HEK293 (cell line): ENCODE measurements at regions not wholly inside any gene's neighbourhood (a gene's known extent, or its start where the extent isn't known, plus 50 kb on each side); places are given as distances from the start of the nearest gene placed in this dataset.

ENCODE experiments used
- CTCF ChIA-PET: fragments of 350-600 bp; formaldehyde crosslinking; extraction: SDS; loops from one replicate; lab custom pipeline; 2021; ENCODE audit warnings: antibody characterized with exemption; lab: Yijun Ruan, JAX
- POLR2A ChIA-PET: fragments of 300-600 bp; formaldehyde crosslinking; extraction: SDS; loops from one replicate; lab custom pipeline; 2020; ENCODE audit warnings: antibody characterized with exemption, inconsistent platforms; lab: Yijun Ruan, JAX
- H3K27ac ChIP-seq: fragments of 200-500 bp; sonication (Bioruptor generic); 2 replicates; pipeline ENCODE4 v1.5.1; 2014; ENCODE audit warnings: low read depth, low read length, control low read depth, inconsistent platforms; ENCODE audit errors: extremely low read depth
- H3K36me3 ChIP-seq, 2 experiments: fragments of 200-500 bp in 1 of 2; sonication (Bioruptor generic) in 1 of 2; 1 replicate in 1 of 2; 2 replicates in 1 of 2; pipeline ENCODE4 v1.5.1; 2014 to 2017; ENCODE audit warnings: inconsistent platforms in 2 of 2, low read length in 2 of 2; ENCODE audit not compliant: control insufficient read depth in 2 of 2, insufficient read depth in 1 of 2
- H3K4me1 ChIP-seq: fragments of 200-500 bp; sonication (Bioruptor generic); 2 replicates; pipeline ENCODE4 v1.5.1; 2014; ENCODE audit warnings: mild to moderate bottlenecking, low read length, inconsistent platforms; ENCODE audit not compliant: control insufficient read depth, insufficient read depth
- H3K4me3 ChIP-seq: 2 replicates; pipeline ENCODE4 v1.5.1; 2011; ENCODE audit warnings: low read depth, mild to moderate bottlenecking, control low read depth, low read length, moderate library complexity
- H3K9me3 ChIP-seq: fragments of 200-500 bp; sonication (Bioruptor generic); 2 replicates; pipeline ENCODE4 v1.5.1; 2014; ENCODE audit warnings: low read depth, low read length, inconsistent platforms; ENCODE audit not compliant: control insufficient read depth, insufficient read depth
- BCL11A ChIP-seq: fragments of 450-650 bp; formaldehyde crosslinking; IDR thresholded peaks from 2 replicates; pipeline ENCODE4 v1.5.1; 2016; ENCODE audit warnings: low read depth, missing biosample characterization, missing genetic modification characterization
- FEZF1 ChIP-seq: fragments of 450-650 bp; formaldehyde crosslinking; IDR thresholded peaks from 2 replicates; pipeline ENCODE4 v1.5.1; 2016; ENCODE audit warnings: missing biosample characterization, missing genetic modification characterization
- REPIN1 ChIP-seq: fragments of 450-650 bp; formaldehyde crosslinking; IDR thresholded peaks from 2 replicates; pipeline ENCODE4 v1.5.1; 2017; ENCODE audit warnings: missing biosample characterization, missing genetic modification characterization, low read depth
- SCRT1 ChIP-seq: fragments of 450-650 bp; formaldehyde crosslinking; IDR thresholded peaks from 2 replicates; pipeline ENCODE4 v1.5.1; 2016; ENCODE audit warnings: missing biosample characterization, missing genetic modification characterization, borderline replicate concordance
- SETDB1 ChIP-seq: IDR thresholded peaks from one replicate; pipeline ENCODE4 v1.6.1; 2017; ENCODE audit warnings: mild to moderate bottlenecking, low read length, moderate library complexity, mixed read lengths; ENCODE audit not compliant: insufficient read length
- ZBTB21 ChIP-seq: fragments of 450-650 bp; formaldehyde crosslinking; IDR thresholded peaks from 2 replicates; pipeline ENCODE4 v1.5.1; 2017; ENCODE audit warnings: missing biosample characterization, missing genetic modification characterization
- ZBTB8A ChIP-seq: fragments of 450-650 bp; formaldehyde crosslinking; IDR thresholded peaks from 2 replicates; pipeline ENCODE4 v1.5.1; 2016; ENCODE audit warnings: missing biosample characterization, missing genetic modification characterization
- ZNF155 ChIP-seq: fragments of 450-650 bp; formaldehyde crosslinking; IDR thresholded peaks from 2 replicates; pipeline ENCODE4 v1.5.1; 2016; ENCODE audit warnings: missing biosample characterization, missing genetic modification characterization
- ZNF157 ChIP-seq: fragments of 450-650 bp; formaldehyde crosslinking; IDR thresholded peaks from 2 replicates; pipeline ENCODE4 v1.5.1; 2016; ENCODE audit warnings: missing biosample characterization, missing genetic modification characterization
- ZNF175 ChIP-seq: fragments of 450-650 bp; formaldehyde crosslinking; IDR thresholded peaks from 2 replicates; pipeline ENCODE4 v1.5.1; 2016; ENCODE audit warnings: missing biosample characterization, missing genetic modification characterization
- ZNF184 ChIP-seq: fragments of 450-650 bp; IDR thresholded peaks from 2 replicates; pipeline ENCODE4 v1.5.1; 2018; ENCODE audit warnings: missing biosample characterization, mild to moderate bottlenecking, missing genetic modification characterization
- ZNF211 ChIP-seq: fragments of 450-650 bp; formaldehyde crosslinking; IDR thresholded peaks from 2 replicates; pipeline ENCODE4 v1.5.1; 2016; ENCODE audit warnings: low read depth, missing biosample characterization, missing genetic modification characterization
- ZNF23 ChIP-seq: fragments of 450-650 bp; formaldehyde crosslinking; IDR thresholded peaks from 2 replicates; pipeline ENCODE4 v1.5.1; 2016; ENCODE audit warnings: missing biosample characterization, missing genetic modification characterization, borderline replicate concordance
- ZNF239 ChIP-seq: fragments of 450-650 bp; formaldehyde crosslinking; IDR thresholded peaks from 2 replicates; pipeline ENCODE4 v1.5.1; 2016; ENCODE audit warnings: missing biosample characterization, missing genetic modification characterization
- ZNF24 ChIP-seq: fragments of 450-650 bp; formaldehyde crosslinking; IDR thresholded peaks from 2 replicates; pipeline ENCODE4 v1.5.1; 2016; ENCODE audit warnings: missing biosample characterization, missing genetic modification characterization
- ZNF302 ChIP-seq: fragments of 450-650 bp; formaldehyde crosslinking; IDR thresholded peaks from 2 replicates; pipeline ENCODE4 v1.5.1; 2016; ENCODE audit warnings: missing biosample characterization, missing genetic modification characterization, low read depth
- ZNF366 ChIP-seq: fragments of 450-650 bp; formaldehyde crosslinking; conservative IDR thresholded peaks from 2 replicates; pipeline ENCODE4 v1.5.1; 2016; ENCODE audit warnings: missing biosample characterization, missing genetic modification characterization
- ZNF416 ChIP-seq: fragments of 450-650 bp; formaldehyde crosslinking; IDR thresholded peaks from 2 replicates; pipeline ENCODE4 v1.5.1; 2016; ENCODE audit warnings: missing biosample characterization, missing genetic modification characterization
- ZNF426 ChIP-seq: fragments of 450-650 bp; formaldehyde crosslinking; IDR thresholded peaks from 2 replicates; pipeline ENCODE4 v1.5.1; 2017; ENCODE audit warnings: missing biosample characterization, missing genetic modification characterization, mild to moderate bottlenecking, inconsistent platforms, moderate library complexity
- ZNF529 ChIP-seq: fragments of 450-650 bp; formaldehyde crosslinking; IDR thresholded peaks from 2 replicates; pipeline ENCODE4 v1.5.1; 2017; ENCODE audit warnings: missing genetic modification characterization, missing biosample characterization; ENCODE audit not compliant: insufficient replicate concordance
- ZNF596 ChIP-seq: fragments of 450-650 bp; IDR thresholded peaks from 2 replicates; pipeline ENCODE4 v1.5.0; 2018; ENCODE audit warnings: missing biosample characterization, mild to moderate bottlenecking, missing genetic modification characterization, moderate library complexity
- TF ChIP-seq, protein P1 (sequence below): fragments of 450-650 bp; formaldehyde crosslinking; IDR thresholded peaks from 2 replicates; pipeline ENCODE4 v1.5.1; 2017; ENCODE audit warnings: missing biosample characterization, missing genetic modification characterization
- TF ChIP-seq, protein P2 (sequence below): fragments of 450-650 bp; formaldehyde crosslinking; IDR thresholded peaks from 2 replicates; pipeline ENCODE4 v1.5.1; 2017; ENCODE audit warnings: missing biosample characterization, missing genetic modification characterization
- TF ChIP-seq, protein P3 (sequence below): fragments of 450-650 bp; formaldehyde crosslinking; IDR thresholded peaks from 2 replicates; pipeline ENCODE4 v1.5.1; 2016; ENCODE audit warnings: missing biosample characterization, missing genetic modification characterization
- TF ChIP-seq, protein P4 (sequence below): fragments of 450-650 bp; formaldehyde crosslinking; IDR thresholded peaks from 2 replicates; pipeline ENCODE4 v1.5.1; 2016; ENCODE audit warnings: missing biosample characterization, missing genetic modification characterization

DNA sequence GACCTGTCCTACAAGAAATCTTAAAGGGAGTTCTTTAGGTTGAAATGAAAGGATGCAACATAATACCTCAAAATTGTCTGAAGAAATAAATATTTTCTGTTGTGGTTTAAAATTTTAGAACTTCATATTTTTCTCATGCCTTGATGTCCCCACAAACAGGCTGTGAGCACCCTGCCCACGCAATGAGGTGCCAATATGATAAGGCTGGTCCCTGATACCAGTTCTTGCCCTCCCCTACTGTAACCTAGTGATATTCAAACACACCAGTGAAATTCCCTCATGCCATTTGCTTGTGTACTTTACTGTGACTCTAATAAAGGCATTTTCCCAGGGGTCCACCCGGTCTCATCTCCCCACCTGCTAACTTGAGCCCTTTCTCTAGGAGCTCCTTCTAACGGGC lies 67.3 kb upstream of the SIRPG start:
- Histone ChIP-seq H3K27ac (no peak overlapping the region), H3K4me3 (no peak overlapping the region), H3K4me1 (no peaks in the 10 kb centered on the region), H3K36me3 (no peaks in the 10 kb centered on the region), H3K9me3 (no peaks in the 10 kb centered on the region)
- ChIA-PET CTCF (interaction anchor here (0.7 kb wide), 1 partner anchor 200 kb away, joined by 3 read pairs; no protein-coding TSS in a partner anchor), POLR2A (no interaction called here)
- no peak for TF ChIP-seq ZNF24 (tag by site-specific recombination)
- TF ChIP-seq ZNF23 (tag by site-specific recombination) = no peak
- TF ChIP-seq ZNF426 (tag by site-specific recombination) = no peak
- no peak for TF ChIP-seq ZNF239 (tag by site-specific recombination)
- no peak for TF ChIP-seq SETDB1
- no peak for TF ChIP-seq ZNF155 (tag by site-specific recombination)
- no peak for TF ChIP-seq ZNF184 (tag by site-specific recombination)
- TF ChIP-seq, protein P1, sequence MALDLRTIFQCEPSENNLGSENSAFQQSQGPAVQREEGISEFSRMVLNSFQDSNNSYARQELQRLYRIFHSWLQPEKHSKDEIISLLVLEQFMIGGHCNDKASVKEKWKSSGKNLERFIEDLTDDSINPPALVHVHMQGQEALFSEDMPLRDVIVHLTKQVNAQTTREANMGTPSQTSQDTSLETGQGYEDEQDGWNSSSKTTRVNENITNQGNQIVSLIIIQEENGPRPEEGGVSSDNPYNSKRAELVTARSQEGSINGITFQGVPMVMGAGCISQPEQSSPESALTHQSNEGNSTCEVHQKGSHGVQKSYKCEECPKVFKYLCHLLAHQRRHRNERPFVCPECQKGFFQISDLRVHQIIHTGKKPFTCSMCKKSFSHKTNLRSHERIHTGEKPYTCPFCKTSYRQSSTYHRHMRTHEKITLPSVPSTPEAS (tag by site-specific recombination) = no peak
- TF ChIP-seq, protein P2, sequence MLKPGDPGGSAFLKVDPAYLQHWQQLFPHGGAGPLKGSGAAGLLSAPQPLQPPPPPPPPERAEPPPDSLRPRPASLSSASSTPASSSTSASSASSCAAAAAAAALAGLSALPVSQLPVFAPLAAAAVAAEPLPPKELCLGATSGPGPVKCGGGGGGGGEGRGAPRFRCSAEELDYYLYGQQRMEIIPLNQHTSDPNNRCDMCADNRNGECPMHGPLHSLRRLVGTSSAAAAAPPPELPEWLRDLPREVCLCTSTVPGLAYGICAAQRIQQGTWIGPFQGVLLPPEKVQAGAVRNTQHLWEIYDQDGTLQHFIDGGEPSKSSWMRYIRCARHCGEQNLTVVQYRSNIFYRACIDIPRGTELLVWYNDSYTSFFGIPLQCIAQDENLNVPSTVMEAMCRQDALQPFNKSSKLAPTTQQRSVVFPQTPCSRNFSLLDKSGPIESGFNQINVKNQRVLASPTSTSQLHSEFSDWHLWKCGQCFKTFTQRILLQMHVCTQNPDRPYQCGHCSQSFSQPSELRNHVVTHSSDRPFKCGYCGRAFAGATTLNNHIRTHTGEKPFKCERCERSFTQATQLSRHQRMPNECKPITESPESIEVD = no peak
- TF ChIP-seq FEZF1 = no peak
- TF ChIP-seq ZNF366 (tag by site-specific recombination) = no peak

DNA sequence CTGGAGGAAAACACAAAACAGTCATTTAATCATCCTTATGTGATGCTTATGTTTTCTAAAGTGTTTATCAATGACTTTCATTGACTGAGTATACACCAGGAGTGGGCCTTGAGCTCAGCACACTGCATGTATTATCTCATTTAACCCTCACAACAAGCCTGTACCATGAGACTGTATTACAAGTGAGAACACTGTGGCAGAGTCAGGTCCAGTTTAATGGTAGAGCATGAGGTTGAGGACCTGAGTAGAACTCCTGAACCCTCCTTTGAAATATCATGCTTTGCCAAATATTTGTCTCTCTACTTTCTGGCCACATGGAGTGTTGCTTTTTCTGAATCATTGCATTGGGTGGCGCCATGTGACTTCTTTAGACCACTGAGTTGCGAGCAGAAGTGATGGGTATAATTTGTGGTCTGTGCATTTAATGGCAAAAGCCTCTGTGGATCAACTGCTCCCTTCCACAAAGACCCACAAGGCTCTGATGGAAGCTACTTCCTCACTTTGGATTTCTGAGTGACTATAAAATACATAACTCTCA lies 65.0 kb upstream of the SIRPG start:
- CTCF ChIA-PET = interaction anchor here (0.6 to 0.7 kb wide), 2 partner anchors 220 to 1330 kb away, joined by 3 to 4 read pairs; no protein-coding TSS in a partner anchor
- Histone ChIP-seq H3K9me3 (no peaks in the 10 kb centered on the region), H3K4me3 (no peak overlapping the region), H3K4me1 (no peaks in the 10 kb centered on the region), H3K27ac (no peak overlapping the region), H3K36me3 (no peaks in the 10 kb centered on the region)
- TF ChIP-seq, protein P3, sequence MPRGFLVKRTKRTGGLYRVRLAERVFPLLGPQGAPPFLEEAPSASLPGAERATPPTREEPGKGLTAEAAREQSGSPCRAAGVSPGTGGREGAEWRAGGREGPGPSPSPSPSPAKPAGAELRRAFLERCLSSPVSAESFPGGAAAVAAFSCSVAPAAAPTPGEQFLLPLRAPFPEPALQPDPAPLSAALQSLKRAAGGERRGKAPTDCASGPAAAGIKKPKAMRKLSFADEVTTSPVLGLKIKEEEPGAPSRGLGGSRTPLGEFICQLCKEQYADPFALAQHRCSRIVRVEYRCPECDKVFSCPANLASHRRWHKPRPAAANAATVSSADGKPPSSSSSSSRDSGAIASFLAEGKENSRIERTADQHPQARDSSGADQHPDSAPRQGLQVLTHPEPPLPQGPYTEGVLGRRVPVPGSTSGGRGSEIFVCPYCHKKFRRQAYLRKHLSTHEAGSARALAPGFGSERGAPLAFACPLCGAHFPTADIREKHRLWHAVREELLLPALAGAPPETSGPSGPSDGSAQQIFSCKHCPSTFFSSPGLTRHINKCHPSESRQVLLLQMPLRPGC (tag by site-specific recombination) = no peak
- no peak for TF ChIP-seq ZNF211
- POLR2A ChIA-PET = no interaction called here

DNA sequence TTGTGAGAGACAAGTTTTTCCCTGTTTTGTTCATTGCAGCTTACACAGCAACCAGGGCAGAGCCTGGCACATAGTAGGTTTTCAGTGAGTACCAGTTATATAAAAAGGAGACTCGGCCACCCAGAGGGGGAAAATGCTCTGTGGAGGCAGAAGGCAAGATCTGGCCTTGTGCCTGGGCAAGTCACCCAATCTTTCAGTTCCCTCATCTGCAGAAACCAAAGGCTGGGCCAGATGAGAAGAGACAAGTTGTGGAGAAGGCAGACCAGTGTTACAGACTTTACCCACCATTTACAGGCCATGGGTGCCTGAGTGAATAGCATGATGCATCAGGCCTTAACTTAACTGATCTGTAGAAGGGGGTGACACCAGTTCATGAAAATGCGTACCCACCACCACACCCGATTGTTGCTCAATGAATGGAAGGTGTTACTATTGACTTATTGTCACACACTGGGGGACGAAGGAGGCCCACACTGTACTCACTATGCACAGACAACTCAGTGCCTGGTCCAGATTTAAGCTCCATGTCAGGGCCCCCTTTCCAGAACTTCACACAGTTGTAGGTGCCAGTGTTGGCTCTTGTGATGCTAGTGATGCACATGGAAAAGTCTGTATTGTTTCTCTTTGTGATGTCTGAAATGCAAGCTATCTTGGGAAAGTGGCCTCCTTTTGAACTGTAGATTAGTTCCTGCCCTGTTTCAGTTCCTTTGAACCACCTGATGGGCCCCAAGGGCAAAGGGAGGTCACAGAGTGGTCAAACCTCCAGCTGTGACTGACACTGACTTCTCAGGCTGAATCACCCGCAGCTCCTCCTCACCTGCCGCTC lies 64.3 kb upstream of the SIRPG start:
- Histone ChIP-seq H3K27ac (no peak overlapping the region), H3K4me3 (no peak overlapping the region), H3K9me3 (no peaks in the 10 kb centered on the region), H3K36me3 (no peaks in the 10 kb centered on the region), H3K4me1 (no peaks in the 10 kb centered on the region)
- ChIA-PET POLR2A (no interaction called here), CTCF (no interaction called here)
- TF ChIP-seq ZNF175 = no peak
- no peak for TF ChIP-seq ZNF416 (tag by site-specific recombination)
- no peak for TF ChIP-seq SCRT1
- TF ChIP-seq ZNF529 (tag by site-specific recombination) = no peak
- TF ChIP-seq ZNF157 (tag by site-specific recombination) = no peak
- TF ChIP-seq, protein P4, sequence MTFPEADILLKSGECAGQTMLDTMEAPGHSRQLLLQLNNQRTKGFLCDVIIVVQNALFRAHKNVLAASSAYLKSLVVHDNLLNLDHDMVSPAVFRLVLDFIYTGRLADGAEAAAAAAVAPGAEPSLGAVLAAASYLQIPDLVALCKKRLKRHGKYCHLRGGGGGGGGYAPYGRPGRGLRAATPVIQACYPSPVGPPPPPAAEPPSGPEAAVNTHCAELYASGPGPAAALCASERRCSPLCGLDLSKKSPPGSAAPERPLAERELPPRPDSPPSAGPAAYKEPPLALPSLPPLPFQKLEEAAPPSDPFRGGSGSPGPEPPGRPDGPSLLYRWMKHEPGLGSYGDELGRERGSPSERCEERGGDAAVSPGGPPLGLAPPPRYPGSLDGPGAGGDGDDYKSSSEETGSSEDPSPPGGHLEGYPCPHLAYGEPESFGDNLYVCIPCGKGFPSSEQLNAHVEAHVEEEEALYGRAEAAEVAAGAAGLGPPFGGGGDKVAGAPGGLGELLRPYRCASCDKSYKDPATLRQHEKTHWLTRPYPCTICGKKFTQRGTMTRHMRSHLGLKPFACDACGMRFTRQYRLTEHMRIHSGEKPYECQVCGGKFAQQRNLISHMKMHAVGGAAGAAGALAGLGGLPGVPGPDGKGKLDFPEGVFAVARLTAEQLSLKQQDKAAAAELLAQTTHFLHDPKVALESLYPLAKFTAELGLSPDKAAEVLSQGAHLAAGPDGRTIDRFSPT (tag by site-specific recombination) = no peak
- no peak for TF ChIP-seq BCL11A (tag by site-specific recombination)
- TF ChIP-seq ZNF302 = no peak
- no peak for TF ChIP-seq REPIN1 (tag by site-specific recombination)
- no peak for TF ChIP-seq ZNF596 (tag by site-specific recombination)
- no peak for TF ChIP-seq ZBTB21 (tag by site-specific recombination)
- TF ChIP-seq ZBTB8A (tag by site-specific recombination) = no peak
